K562 (cell line): ENCODE measurements at regions not wholly inside any gene's neighbourhood (a gene's known extent, or its start where the extent isn't known, plus 50 kb on each side); places are given as distances from the start of the nearest gene placed in this dataset.
A peak's percentile ranks its signal among the peaks of the same experiment; 100 is the strongest.

Source experiments
- ATAC-seq: fragments of 200-7000 bp; cut with Tn5 transposase; 3 replicates; pipeline ENCODE4 v1.9.1; 2020; ENCODE audit warnings: moderate library complexity
- BruUV-seq: library from RNA; stranded (reverse); fragments of 400-500 nt; replicated peaks from 2 replicates; lab custom pipeline; 2021; lab: Mats Ljungman, UMichigan
- CTCF ChIA-PET: fragments of 300-600 bp; formaldehyde crosslinking; extraction: SDS; loops from one replicate; lab custom pipeline; 2021; ENCODE audit warnings: low intra/inter-chr PET ratio; lab: Yijun Ruan, JAX
- POLR2A ChIA-PET: fragments of 300-600, 350-650 bp; sonication (Branson Sonifier 250); formaldehyde crosslinking; extraction: SDS; loops from one replicate; lab custom pipeline; 2021; ENCODE audit warnings: antibody characterized with exemption, inconsistent platforms; lab: Yijun Ruan, JAX
- DNase-seq, 4 experiments: peaks; one replicate each; pipeline versions ENCODE4 v3.0.0 to v3.0.0-alpha.2; 2011 to 2018; ENCODE audit warnings: low spot score in 3 of 4, mixed read lengths in 3 of 4; ENCODE audit errors: extremely low read depth in 1 of 4
- FAIRE-seq: peaks from 2 replicates; lab custom pipeline; 2011; peaks lifted over from hg19 to GRCh38; lab: Jason Lieb, UNC
- H2AFZ ChIP-seq: 2 replicates; pipeline ENCODE4 v1.6.0; 2011; ENCODE audit warnings: low read depth, low read length, control low read depth, inconsistent platforms
- H3K27ac ChIP-seq: fragments of 200-600 bp; 3 replicates; pipeline ENCODE4 v1.8.0; 2011; ENCODE audit warnings: low read depth, mild to moderate bottlenecking, control low read depth, inconsistent platforms, low read length, moderate library complexity, mixed read lengths; ENCODE audit errors: extremely low read depth
- H3K27me3 ChIP-seq, 2 experiments: fragments of 300-600 bp in 1 of 2; 2 replicates in 1 of 2; 3 replicates in 1 of 2; pipeline versions ENCODE4 v1.6.0 to v1.8.0; 2011; ENCODE audit warnings: inconsistent platforms in 2 of 2, low read length in 2 of 2, mild to moderate bottlenecking in 1 of 2, mixed read lengths in 1 of 2, moderate library complexity in 1 of 2; ENCODE audit not compliant: control insufficient read depth in 2 of 2, insufficient read depth in 2 of 2
- H3K36me3 ChIP-seq: fragments of 300-600 bp; 3 replicates; pipeline ENCODE4 v1.8.0; 2011; ENCODE audit warnings: mild to moderate bottlenecking, low read length, inconsistent platforms; ENCODE audit not compliant: control insufficient read depth, insufficient read depth
- H3K4me1 ChIP-seq, 2 experiments: fragments of 200-600 bp in 1 of 2; replicated peaks in 1 of 2; 2 replicates in 1 of 2; 3 replicates in 1 of 2; pipeline versions ENCODE4 v1.5.1 to v1.8.0; 2011; ENCODE audit warnings: inconsistent platforms in 2 of 2, low read length in 2 of 2, mild to moderate bottlenecking in 1 of 2, mixed read lengths in 1 of 2, moderate library complexity in 1 of 2; ENCODE audit not compliant: control insufficient read depth in 2 of 2, insufficient read depth in 2 of 2
- H3K4me2 ChIP-seq: 2 replicates; pipeline ENCODE4 v1.6.1; 2011; ENCODE audit warnings: low read length, control low read depth, inconsistent platforms, mixed read lengths; ENCODE audit not compliant: insufficient read depth
- H3K4me3 ChIP-seq: fragments of 200-600 bp; sonication (generic), shearing (Covaris generic); 2 replicates; pipeline ENCODE4 v1.5.1; 2016; ENCODE audit warnings: control low read depth, inconsistent platforms
- H3K79me2 ChIP-seq: fragments of 200-600 bp; 3 replicates; pipeline ENCODE4 v1.8.0; 2011; ENCODE audit warnings: low read length, inconsistent platforms; ENCODE audit not compliant: control insufficient read depth, insufficient read depth
- H3K9ac ChIP-seq, 2 experiments: 2 replicates each; pipeline versions ENCODE4 v1.6.0 to v1.6.1; 2011; ENCODE audit warnings: low read depth in 2 of 2, low read length in 2 of 2, control low read depth in 1 of 2, inconsistent platforms in 1 of 2, mild to moderate bottlenecking in 1 of 2, mixed read lengths in 1 of 2; ENCODE audit not compliant: insufficient read depth in 1 of 2
- H3K9me1 ChIP-seq: one replicate; pipeline ENCODE4 v1.6.0; 2011; ENCODE audit warnings: inconsistent platforms, mild to moderate bottlenecking, low read length, moderate library complexity; ENCODE audit not compliant: control insufficient read depth, insufficient read depth
- H3K9me3 ChIP-seq: replicated peaks from 2 replicates; pipeline ENCODE4 v1.5.1; 2011; ENCODE audit warnings: low read depth, low read length, inconsistent platforms; ENCODE audit not compliant: control insufficient read depth, insufficient read depth
- H4K20me1 ChIP-seq: replicated peaks from 2 replicates; pipeline ENCODE4 v1.6.1; 2011; ENCODE audit warnings: low read length, inconsistent platforms, mixed read lengths; ENCODE audit not compliant: control insufficient read depth, insufficient read depth
- ARNT ChIP-seq, 2 experiments: fragments of 450-650 bp; IDR thresholded peaks; 2 replicates each; pipeline ENCODE4 v1.6.1; 2016; ENCODE audit warnings: mild to moderate bottlenecking in 1 of 2
- TFAP4 ChIP-seq: sonication (generic); formaldehyde crosslinking; IDR thresholded peaks from 2 replicates; pipeline ENCODE4 v1.8.0; 2022; ENCODE audit warnings: missing genetic modification reagents, mild to moderate bottlenecking, moderate library complexity, borderline replicate concordance
- ZNF699 ChIP-seq: fragments of 250-450 bp; sonication (Bioruptor Pico); IDR thresholded peaks from 2 replicates; pipeline ENCODE4 v1.8.0; 2021; ENCODE audit warnings: mild to moderate bottlenecking, moderate library complexity; ENCODE audit not compliant: insufficient replicate concordance
- WGBS: fragments of 100-300 bp; shearing (Covaris generic); methylation state at CpG from one replicate; pipeline ENCODE4 v1.1.6; 2016; ENCODE audit warnings: low coverage, mixed read lengths; ENCODE audit not compliant: insufficient coverage; ENCODE audit errors: missing lambda C conversion rate; 5-methylcytosine and 5-hydroxymethylcytosine counted together
- in situ Hi-C: fragments of 300-500 bp; cut with MboI; formaldehyde crosslinking; loops from 4 replicates; pipeline ENCODE4 v1.15.0; 2018; ENCODE audit warnings: inconsistent platforms, mixed read lengths
- intact Hi-C: fragments of 100-400 bp; cut with micrococcal nuclease; formaldehyde crosslinking; loops from 2 replicates; pipeline ENCODE4 v1.14.2; 2022

GRCh38 chr5:6547498-6547897 lies 85.3 kb downstream of the NSUN2 start:
- H3K36me3 ChIP-seq = no peaks in the 10 kb centered on the region
- no peaks in the 10 kb centered on the region for H3K79me2 ChIP-seq
- H3K9me1 ChIP-seq = no peaks in the 10 kb centered on the region
- no peaks in the 10 kb centered on the region for H3K4me1 ChIP-seq
- peaks cover 26 to 65% of the 10 kb centered on the region in 2 experiments; a peak in 4 of 5 replicates for H3K27me3 ChIP-seq
- no peak for ATAC-seq
- no peak overlapping the region for H3K4me3 ChIP-seq
- BruUV-seq = no TSS peak
- 0% methylated on average over 5 of the region's 5 CpGs for WGBS
- ChIA-PET POLR2A (interaction anchor here (1.0 kb wide), 1 partner anchor 10 kb away, joined by 5 read pairs; no protein-coding TSS in a partner anchor), CTCF (no interaction called here)
- in situ Hi-C loops (no loop called here), intact Hi-C loops (no loop called here)
- no peak for DNase-seq
- no peak overlapping the region for H2AFZ ChIP-seq
- H3K27ac ChIP-seq = no peak overlapping the region
- peaks cover 7% of the 10 kb centered on the region for H4K20me1 ChIP-seq
- no peak for FAIRE-seq
- H3K9me3 ChIP-seq = no peaks in the 10 kb centered on the region
- H3K4me2 ChIP-seq = no peak overlapping the region
- TF ChIP-seq TFAP4 (CRISPR knock-in tag) = no peak
- TF ChIP-seq ARNT (IDR thresholded peaks at IDR 0.05) = no peak
- H3K9ac ChIP-seq = no peak overlapping the region

- Histone ChIP-seq H3K79me2 (no peaks in the 10 kb centered on the region), H3K9me3 (no peaks in the 10 kb centered on the region), H3K4me1 (no peaks in the 10 kb centered on the region), H2AFZ (no peak overlapping the region), H3K27me3 (peaks cover 24 to 55% of the 10 kb centered on the region in 2 experiments; a peak in 4 of 5 replicates), H3K9ac (no peak overlapping the region), H3K27ac (no peak overlapping the region), H4K20me1 (peaks cover 7% of the 10 kb centered on the region), H3K36me3 (no peaks in the 10 kb centered on the region), H3K4me2 (no peak overlapping the region), H3K9me1 (no peaks in the 10 kb centered on the region), H3K4me3 (no peak overlapping the region)
- ChIA-PET POLR2A (interaction anchor here (0.6 kb wide), 1 partner anchor 684 kb away, joined by 4 read pairs; no protein-coding TSS in a partner anchor), CTCF (no interaction called here)
- in situ Hi-C loops = no loop called here
- BruUV-seq = no TSS peak
- ATAC-seq (no peak), FAIRE-seq (peak; percentile 11), DNase-seq (no peak)
- no peak for TF ChIP-seq ZNF699
- intact Hi-C loops = no loop called here
- WGBS = 2% methylated on average over 24 of the region's 24 CpGs
Measured at GRCh38 chr5:6545770-6546690, 86.8 kb downstream of the NSUN2 start.
